H1 (cell line): ENCODE measurements at regions not wholly inside any gene's neighbourhood (a gene's known extent, or its start where the extent isn't known, plus 50 kb on each side); places are given as distances from the start of the nearest gene placed in this dataset.

Experiments
- CTCF ChIA-PET: fragments of 300-600 bp; sonication (Branson Sonifier 250); formaldehyde crosslinking; loops from one replicate; lab custom pipeline; 2021; ENCODE audit not compliant: partially characterized antibody; lab: Charles Lee
- POLR2A ChIA-PET: fragments of 300-600 bp; sonication (Branson Sonifier 250); formaldehyde crosslinking; loops from one replicate; lab custom pipeline; 2021; ENCODE audit warnings: inconsistent platforms; ENCODE audit not compliant: partially characterized antibody; lab: Charles Lee
- DNase-seq, 2 experiments: peaks; one replicate each; pipeline versions ENCODE4 v3.0.0 to v3.0.0-alpha.2; 2010 to 2022; ENCODE audit warnings: low spot score in 2 of 2, low read depth in 1 of 2, mixed read lengths in 1 of 2
- FAIRE-seq: peaks from 2 replicates; lab custom pipeline; 2011; peaks lifted over from hg19 to GRCh38; lab: Jason Lieb, UNC
- H2AFZ ChIP-seq: 2 replicates; pipeline ENCODE4 v1.8.1; 2012; ENCODE audit warnings: low read length, inconsistent platforms
- H2AK5ac ChIP-seq: 2 replicates; pipeline ENCODE4 v1.6.1; 2013; ENCODE audit warnings: low read depth, low read length
- H2BK120ac ChIP-seq: replicated peaks from 2 replicates; pipeline ENCODE3; 2013; ENCODE audit warnings: low read depth, low read length, inconsistent platforms
- H2BK12ac ChIP-seq: 2 replicates; pipeline ENCODE4 v1.6.1; 2013; ENCODE audit warnings: low read depth, low read length
- H2BK15ac ChIP-seq: 2 replicates; pipeline ENCODE4 v1.6.1; 2013; ENCODE audit warnings: low read length
- H2BK20ac ChIP-seq: 2 replicates; pipeline ENCODE4 v1.6.1; 2013; ENCODE audit warnings: low read length
- H2BK5ac ChIP-seq: 2 replicates; pipeline ENCODE4 v1.6.1; 2013; ENCODE audit warnings: low read depth, low read length
- H3K14ac ChIP-seq: 2 replicates; pipeline ENCODE4 v1.6.1; 2013; ENCODE audit warnings: inconsistent platforms; ENCODE audit not compliant: insufficient read length
- H3K18ac ChIP-seq: 2 replicates; pipeline ENCODE4 v1.6.1; 2013; ENCODE audit warnings: low read length; ENCODE audit errors: extremely low read depth
- H3K23ac ChIP-seq: 2 replicates; pipeline ENCODE4 v1.6.1; 2013; ENCODE audit warnings: inconsistent platforms; ENCODE audit not compliant: insufficient read length
- H3K23me2 ChIP-seq: 2 replicates; pipeline ENCODE4 v1.6.1; 2013; ENCODE audit warnings: low read depth, low read length
- H3K27ac ChIP-seq: 2 replicates; pipeline ENCODE4 v1.6.1; 2011; ENCODE audit warnings: low read depth, low read length, inconsistent platforms
- H3K27me3 ChIP-seq, 4 experiments: replicated peaks in 1 of 4; 1 replicate in 1 of 4; 2 replicates in 3 of 4; pipeline versions ENCODE4 v1.6.1 to v1.8.1; 2011 to 2013; ENCODE audit warnings: low read length in 3 of 4, mild to moderate bottlenecking in 3 of 4, inconsistent platforms in 2 of 4, mixed read lengths in 2 of 4, moderate library complexity in 1 of 4; ENCODE audit not compliant: control insufficient read depth in 3 of 4, insufficient read depth in 3 of 4; ENCODE audit errors: extremely low read depth in 1 of 4
- H3K36me3 ChIP-seq, 4 experiments: 2 replicates each; pipeline versions ENCODE4 v1.6.1 to v1.8.1; 2011 to 2013; ENCODE audit warnings: mild to moderate bottlenecking in 4 of 4, low read length in 3 of 4, moderate library complexity in 2 of 4, control low read depth in 1 of 4, inconsistent platforms in 1 of 4; ENCODE audit not compliant: insufficient read depth in 4 of 4, control insufficient read depth in 2 of 4
- H3K4ac ChIP-seq: replicated peaks from 2 replicates; pipeline ENCODE3; 2013; ENCODE audit warnings: low read length, low read depth, mixed read lengths, inconsistent platforms; ENCODE audit not compliant: insufficient read length
- H3K4me1 ChIP-seq, 4 experiments: replicated peaks in 1 of 4; 1 replicate in 1 of 4; 2 replicates in 3 of 4; pipeline versions ENCODE4 v1.6.1 to v1.8.1; 2011 to 2013; ENCODE audit warnings: low read length in 3 of 4, inconsistent platforms in 2 of 4, mixed read lengths in 1 of 4; ENCODE audit not compliant: insufficient read depth in 4 of 4, control insufficient read depth in 3 of 4
- H3K4me2 ChIP-seq, 2 experiments: 2 replicates each; pipeline versions ENCODE4 v1.6.1 to v1.8.1; 2011 to 2013; ENCODE audit warnings: low read depth in 2 of 2, low read length in 2 of 2, control low read depth in 1 of 2, inconsistent platforms in 1 of 2, mild to moderate bottlenecking in 1 of 2; ENCODE audit not compliant: insufficient read depth in 1 of 2
- H3K4me3 ChIP-seq, 4 experiments: fragments of 200-600, 300-600 bp in 1 of 4; sonication (generic), shearing (Covaris generic), sonication (Bioruptor Twin) in 1 of 4; 2 replicates each; pipeline versions ENCODE4 v1.5.1 to v1.8.1; 2011 to 2016; ENCODE audit warnings: low read length in 4 of 4, low read depth in 3 of 4, control low read depth in 2 of 4, inconsistent platforms in 2 of 4, mild to moderate bottlenecking in 2 of 4, mixed read lengths in 1 of 4, moderate library complexity in 1 of 4; ENCODE audit not compliant: insufficient read depth in 2 of 4; ENCODE audit errors: extremely low read depth in 1 of 4
- H3K56ac ChIP-seq: replicated peaks from 2 replicates; pipeline ENCODE3; 2013; ENCODE audit warnings: low read depth, mild to moderate bottlenecking, mixed read lengths, low read length, inconsistent platforms; ENCODE audit not compliant: insufficient read length
- H3K79me1 ChIP-seq: 2 replicates; pipeline ENCODE4 v1.6.1; 2013; ENCODE audit warnings: low read depth, low read length, control low read depth
- H3K79me2 ChIP-seq, 2 experiments: 2 replicates each; pipeline versions ENCODE4 v1.6.1 to v1.8.1; 2012 to 2013; ENCODE audit warnings: low read length in 2 of 2, mild to moderate bottlenecking in 2 of 2, inconsistent platforms in 1 of 2; ENCODE audit not compliant: insufficient read depth in 2 of 2, control insufficient read depth in 1 of 2
- H3K9ac ChIP-seq, 4 experiments: replicated peaks in 1 of 4; 1 replicate in 1 of 4; 2 replicates in 3 of 4; pipeline versions ENCODE4 v1.6.1 to v1.8.1; 2011 to 2013; ENCODE audit warnings: low read depth in 3 of 4, low read length in 3 of 4, control low read depth in 2 of 4, mild to moderate bottlenecking in 2 of 4, moderate library complexity in 2 of 4, inconsistent platforms in 1 of 4; ENCODE audit errors: extremely low read depth in 1 of 4
- H3K9me3 ChIP-seq, 2 experiments: 2 replicates each; pipeline versions ENCODE4 v1.6.1 to v1.8.1; 2012 to 2013; ENCODE audit warnings: mild to moderate bottlenecking in 2 of 2, moderate library complexity in 2 of 2, control low read depth in 1 of 2, inconsistent platforms in 1 of 2, low read depth in 1 of 2, low read length in 1 of 2, mixed read lengths in 1 of 2; ENCODE audit not compliant: insufficient read depth in 2 of 2
- H4K20me1 ChIP-seq, 2 experiments: replicated peaks in 1 of 2; 2 replicates each; pipeline versions ENCODE3 to v1.8.1; 2011 to 2013; ENCODE audit warnings: inconsistent platforms in 2 of 2, low read length in 2 of 2, mild to moderate bottlenecking in 1 of 2; ENCODE audit not compliant: insufficient read depth in 2 of 2, control insufficient read depth in 1 of 2
- H4K5ac ChIP-seq: 2 replicates; pipeline ENCODE4 v1.6.1; 2013; ENCODE audit warnings: low read length, low read depth, mixed read lengths, inconsistent platforms; ENCODE audit not compliant: insufficient read length
- H4K8ac ChIP-seq: 2 replicates; pipeline ENCODE4 v1.8.0; 2013; ENCODE audit warnings: mild to moderate bottlenecking, moderate library complexity, low read length, inconsistent platforms; ENCODE audit not compliant: insufficient read depth; ENCODE audit errors: extremely low read depth
- H4K91ac ChIP-seq: replicated peaks from 2 replicates; pipeline ENCODE3; 2013; ENCODE audit warnings: low read length, mixed read lengths, inconsistent platforms; ENCODE audit not compliant: insufficient read length
- BACH1 ChIP-seq: IDR thresholded peaks from 2 replicates; pipeline ENCODE4 v1.6.1; 2012; ENCODE audit warnings: low read length, improper control_type of control experiment
- CHD1 ChIP-seq: IDR thresholded peaks from 2 replicates; pipeline ENCODE4 v1.6.1; 2012; ENCODE audit warnings: low read depth, low read length, improper control_type of control experiment
- CTBP2 ChIP-seq: IDR thresholded peaks from 2 replicates; pipeline ENCODE4 v1.7.0; 2011; ENCODE audit warnings: borderline replicate concordance, mild to moderate bottlenecking, moderate library complexity, mixed read lengths, low read length; ENCODE audit not compliant: insufficient read depth, insufficient read length
- JUN ChIP-seq: IDR thresholded peaks from 2 replicates; pipeline ENCODE4 v1.6.1; 2011; ENCODE audit warnings: low read depth, mild to moderate bottlenecking, improper control_type of control experiment, low read length
- MAFK ChIP-seq: IDR thresholded peaks from 2 replicates; pipeline ENCODE4 v1.6.1; 2012; ENCODE audit warnings: low read depth, mild to moderate bottlenecking, improper control_type of control experiment, low read length
- NANOG ChIP-seq: IDR thresholded peaks from 2 replicates; pipeline ENCODE4 v1.6.1; 2011; ENCODE audit warnings: low read length, low read depth, mild to moderate bottlenecking, inconsistent platforms; ENCODE audit not compliant: insufficient read depth, poor library complexity, severe bottlenecking
- POLR2A ChIP-seq, 2 experiments: IDR thresholded peaks; 1 replicate in 1 of 2; 2 replicates in 1 of 2; pipeline ENCODE4 v1.6.1; 2011; ENCODE audit warnings: low read depth in 2 of 2, low read length in 2 of 2, mild to moderate bottlenecking in 2 of 2; ENCODE audit errors: control extremely low read depth in 1 of 2
- RBBP5 ChIP-seq: IDR thresholded peaks from 2 replicates; pipeline ENCODE4 v1.7.1; 2012; ENCODE audit warnings: low read depth, mild to moderate bottlenecking, inconsistent platforms, low read length, moderate library complexity, borderline replicate concordance
- RFX5 ChIP-seq: IDR thresholded peaks from 2 replicates; pipeline ENCODE4 v1.6.1; 2011; ENCODE audit warnings: low read depth, low read length, improper control_type of control experiment, borderline replicate concordance
- SIRT6 ChIP-seq: IDR thresholded peaks from one replicate; pipeline ENCODE4 v1.7.1; 2012; ENCODE audit warnings: low read length, inconsistent platforms
- SP2 ChIP-seq: IDR thresholded peaks from 2 replicates; pipeline ENCODE4 v1.6.1; 2012; ENCODE audit warnings: mild to moderate bottlenecking, low read length, inconsistent platforms
- SP4 ChIP-seq: IDR thresholded peaks from 2 replicates; pipeline ENCODE4 v1.6.1; 2012; ENCODE audit warnings: low read length, inconsistent platforms
- TCF12 ChIP-seq: IDR thresholded peaks from 2 replicates; pipeline ENCODE4 v1.6.1; 2011; ENCODE audit warnings: low read depth, mild to moderate bottlenecking, low read length
- WGBS, 2 experiments: shearing (Covaris generic) in 1 of 2; methylation state at CpG; one replicate each; pipeline versions ENCODE4 v1.1.6 to v1.1.7; 2013 to 2015; ENCODE audit warnings: low lambda C conversion rate in 2 of 2, mixed read lengths in 2 of 2, inconsistent platforms in 1 of 2, low coverage in 1 of 2, missing lambda C conversion rate in 1 of 2; ENCODE audit not compliant: insufficient replicate concordance in 2 of 2, insufficient coverage in 1 of 2, insufficient read length in 1 of 2; ENCODE audit errors: extremely low coverage in 1 of 2, missing lambda C conversion rate in 1 of 2; 5-methylcytosine and 5-hydroxymethylcytosine counted together
- TF ChIP-seq, protein P1 (sequence below): IDR thresholded peaks from 2 replicates; pipeline ENCODE4 v1.6.1; 2012; ENCODE audit warnings: low read length, inconsistent platforms

DNA sequence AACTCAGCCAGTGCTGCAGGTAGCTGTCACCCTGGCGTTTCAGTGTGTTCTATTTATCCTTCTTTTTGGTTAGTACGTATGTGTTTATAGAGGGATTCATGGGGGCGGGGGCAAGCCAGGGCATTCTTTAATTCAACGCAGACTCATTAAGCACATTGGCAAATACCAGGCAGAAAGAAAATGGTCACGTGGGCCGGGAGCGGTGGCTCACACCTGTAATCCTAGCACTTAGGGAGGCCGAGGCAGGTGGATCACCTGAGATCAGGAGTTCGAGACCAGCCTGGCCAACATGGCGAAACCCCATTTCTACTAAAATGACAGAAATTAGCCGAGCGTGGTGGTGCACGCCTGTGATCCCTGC is 69.1 kb downstream of the HAPSTR1 start:
- Histone ChIP-seq H3K4me2 (peak overlapping the region in 1 of 2 experiments; percentile 43; a peak in 2 of 4 replicates), H3K9me3 (no peaks in the 10 kb centered on the region), H4K5ac (no peak overlapping the region), H4K8ac (no peak overlapping the region), H4K20me1 (no peaks in the 10 kb centered on the region), H3K36me3 (no peaks in the 10 kb centered on the region), H2AFZ (no peak overlapping the region), H2BK15ac (no peak overlapping the region), H3K23me2 (no peaks in the 10 kb centered on the region), H2BK120ac (no peak overlapping the region), H2BK20ac (no peak overlapping the region), H4K91ac (no peak overlapping the region), H2BK12ac (no peak overlapping the region), H3K79me2 (no peaks in the 10 kb centered on the region), H3K4me1 (peaks cover 0 to 4% (median 1%) of the 10 kb centered on the region in 4 experiments; a peak in 3 of 7 replicates), H3K4me3 (peak overlapping the region in 1 of 4 experiments; percentile 5; a peak in 1 of 8 replicates), H3K18ac (no peak overlapping the region), H2BK5ac (no peak overlapping the region), H3K79me1 (no peaks in the 10 kb centered on the region), H3K4ac (no peak overlapping the region), H3K23ac (no peak overlapping the region), H3K27me3 (no peaks in the 10 kb centered on the region), H3K56ac (no peak overlapping the region), H3K9ac (no peak overlapping the region), H2AK5ac (no peak overlapping the region), H3K27ac (no peak overlapping the region), H3K14ac (no peak overlapping the region)
- FAIRE-seq = no peak
- ChIA-PET POLR2A (interaction anchor here (0.9 kb wide), 1 partner anchor 14 kb away, joined by 3 read pairs; no protein-coding TSS in a partner anchor), CTCF (interaction anchor here (0.9 to 1.3 kb wide), 10 partner anchors 10 to 294 kb away, joined by 3 to 6 read pairs (median 4); no protein-coding TSS in a partner anchor)
- DNase-seq = no peak
- 82% methylated on average over 7 of the region's 13 CpGs; no CpG with 5 or more reads in 1 of the 2 experiments for WGBS, 2 experiments
- TF ChIP-seq JUN = no peak
- no peak for TF ChIP-seq CHD1
- TF ChIP-seq BACH1 = no peak
- TF ChIP-seq NANOG = no peak
- TF ChIP-seq SP4 = no peak
- TF ChIP-seq SP2 = no peak
- TF ChIP-seq, protein P1, sequence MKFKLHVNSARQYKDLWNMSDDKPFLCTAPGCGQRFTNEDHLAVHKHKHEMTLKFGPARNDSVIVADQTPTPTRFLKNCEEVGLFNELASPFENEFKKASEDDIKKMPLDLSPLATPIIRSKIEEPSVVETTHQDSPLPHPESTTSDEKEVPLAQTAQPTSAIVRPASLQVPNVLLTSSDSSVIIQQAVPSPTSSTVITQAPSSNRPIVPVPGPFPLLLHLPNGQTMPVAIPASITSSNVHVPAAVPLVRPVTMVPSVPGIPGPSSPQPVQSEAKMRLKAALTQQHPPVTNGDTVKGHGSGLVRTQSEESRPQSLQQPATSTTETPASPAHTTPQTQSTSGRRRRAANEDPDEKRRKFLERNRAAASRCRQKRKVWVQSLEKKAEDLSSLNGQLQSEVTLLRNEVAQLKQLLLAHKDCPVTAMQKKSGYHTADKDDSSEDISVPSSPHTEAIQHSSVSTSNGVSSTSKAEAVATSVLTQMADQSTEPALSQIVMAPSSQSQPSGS = no peak
- TF ChIP-seq MAFK = no peak
- TF ChIP-seq TCF12 = no peak
- no peak for TF ChIP-seq CTBP2
- TF ChIP-seq POLR2A (IDR thresholded peaks at IDR 0.05; ENCODE audit: control extremely low read depth in 1 of 2, low read depth in 2 of 2, low read length in 2 of 2) = no peak
- no peak for TF ChIP-seq SIRT6
- TF ChIP-seq RBBP5 = no peak
- TF ChIP-seq RFX5 = no peak
